Natural killer cell treated with Interleukin-12 subunit alpha and Interleukin-12 subunit beta and Interleukin-15 and Interleukin-18, amount 100 ng/mL, for 72 hours (primary cell): ENCODE measurements at regions not wholly inside any gene's neighbourhood (a gene's known extent, or its start where the extent isn't known, plus 50 kb on each side); places are given as distances from the start of the nearest gene placed in this dataset.

ENCODE experiments used
- ATAC-seq, 2 donors: fragments of 150-1000 bp; cut with Tn5 transposase in 1 of 2; sonication (Bioruptor Pico), chemical (Tn5 transposase) in 1 of 2; 2 replicates each; pipeline ENCODE4 v1.10.0; 2021
- DNase-seq: peaks from one replicate; pipeline ENCODE4 v3.0.0; 2022; ENCODE audit warnings: low spot score
- H3K27ac Mint-ChIP-seq, 2 donors: 1 replicate in 1 of 2; 2 replicates in 1 of 2; pipeline ENCODE4 v1.8.0; 2022; ENCODE audit warnings: mixed read lengths in 2 of 2, mild to moderate bottlenecking in 1 of 2, moderate library complexity in 1 of 2
- H3K27me3 Mint-ChIP-seq, 2 donors: 1 replicate in 1 of 2; 2 replicates in 1 of 2; pipeline ENCODE4 v1.8.0; 2022; ENCODE audit warnings: mixed read lengths in 2 of 2
- H3K36me3 Mint-ChIP-seq: one replicate; pipeline ENCODE4 v1.8.0; 2022; ENCODE audit warnings: mixed read lengths
- H3K4me1 Mint-ChIP-seq, 2 donors: 1 replicate in 1 of 2; 2 replicates in 1 of 2; pipeline ENCODE4 v1.8.0; 2022; ENCODE audit warnings: low read depth in 2 of 2, mixed read lengths in 2 of 2, mild to moderate bottlenecking in 1 of 2
- H3K4me3 Mint-ChIP-seq: one replicate; pipeline ENCODE4 v1.8.0; 2022; ENCODE audit warnings: mixed read lengths
- H3K9me3 Mint-ChIP-seq: 2 replicates; pipeline ENCODE4 v1.8.0; 2022; ENCODE audit warnings: mixed read lengths

DNA sequence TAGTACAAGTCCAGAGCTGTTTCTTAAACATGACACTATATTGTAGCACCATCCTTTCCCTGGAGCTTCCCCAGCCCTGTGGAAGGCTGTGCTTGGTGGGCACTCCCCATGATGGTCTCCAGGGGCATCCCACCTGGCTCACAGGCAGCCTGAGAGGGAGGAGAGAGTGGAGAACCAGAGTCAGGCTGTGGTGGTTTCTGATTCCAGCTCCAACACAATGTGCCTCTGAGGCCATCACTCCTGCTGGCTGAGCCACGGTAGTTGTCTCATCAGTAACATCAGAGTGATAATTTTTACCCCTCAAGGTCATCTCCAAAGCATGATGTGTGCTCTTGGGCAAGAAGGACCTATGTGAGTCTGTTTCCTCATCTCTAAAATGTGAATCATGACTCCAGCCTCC, 398.0 kb downstream of the CDK5RAP2 start:
- Mint-ChIP-seq H3K27ac (no peak overlapping the region), H3K4me1 (no peaks in the 10 kb centered on the region), H3K4me3 (no peak overlapping the region), H3K27me3 (peaks cover 12 to 34% of the 10 kb centered on the region in 2 donors), H3K9me3 (peaks cover 2% of the 10 kb centered on the region), H3K36me3 (no peaks in the 10 kb centered on the region)
- ATAC-seq: no peak
- no peak for DNase-seq

- no peaks in the 10 kb centered on the region for H3K4me1 Mint-ChIP-seq
- ATAC-seq: no peak
- no peak for DNase-seq
- H3K9me3 Mint-ChIP-seq: peaks cover 2% of the 10 kb centered on the region
- H3K4me3 Mint-ChIP-seq: no peak overlapping the region
- no peaks in the 10 kb centered on the region for H3K36me3 Mint-ChIP-seq
- peaks cover 7 to 23% of the 10 kb centered on the region in 2 donors for H3K27me3 Mint-ChIP-seq
- H3K27ac Mint-ChIP-seq: no peak overlapping the region
These were observed 402.8 kb downstream of the CDK5RAP2 start for GRCh38 chr9:120177121-120177520.

DNA sequence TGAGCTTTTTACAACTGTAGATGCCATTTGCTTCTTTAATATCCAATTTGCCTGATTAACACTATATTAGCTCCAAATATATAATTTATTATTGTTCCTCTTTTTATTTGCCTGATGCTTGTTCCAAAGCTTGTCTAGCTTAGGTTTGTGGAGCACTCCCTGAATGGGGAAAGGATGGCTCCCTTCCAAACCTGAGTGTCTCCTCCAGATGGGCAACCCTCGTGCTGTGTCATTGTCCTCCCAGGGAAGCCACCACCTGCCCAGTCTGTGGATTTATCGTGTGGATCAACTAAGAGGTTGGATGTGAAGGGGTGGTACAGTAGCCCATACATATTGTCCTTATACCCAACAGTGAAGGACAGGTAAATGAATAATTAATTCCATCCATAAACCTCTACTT, 404.9 kb downstream of the CDK5RAP2 start:
- no peak for DNase-seq
- Mint-ChIP-seq H3K9me3 (peaks cover 2% of the 10 kb centered on the region), H3K4me3 (no peak overlapping the region)

GRCh38 chr9:120161776-120162175, 418.2 kb downstream of the CDK5RAP2 start:
- Mint-ChIP-seq H3K27me3 (peaks cover 2 to 7% of the 10 kb centered on the region in 2 donors), H3K4me1 (no peaks in the 10 kb centered on the region), H3K27ac (no peak overlapping the region), H3K36me3 (no peaks in the 10 kb centered on the region), H3K4me3 (no peak overlapping the region), H3K9me3 (peaks cover 3% of the 10 kb centered on the region)
- no peak for DNase-seq
- ATAC-seq: no peak

More for the DNA sequence above, 404.9 kb downstream of the CDK5RAP2 start:
- H3K27ac Mint-ChIP-seq: no peak overlapping the region
- H3K27me3 Mint-ChIP-seq: peaks cover 16 to 31% of the 10 kb centered on the region in 2 donors
- H3K36me3 Mint-ChIP-seq: no peaks in the 10 kb centered on the region
- ATAC-seq: no peak
- H3K4me1 Mint-ChIP-seq: no peaks in the 10 kb centered on the region

- no peak for ATAC-seq
- Mint-ChIP-seq H3K27ac (no peak overlapping the region), H3K4me3 (no peak overlapping the region), H3K4me1 (no peaks in the 10 kb centered on the region), H3K36me3 (no peaks in the 10 kb centered on the region), H3K9me3 (peaks cover 3% of the 10 kb centered on the region), H3K27me3 (peaks cover 2 to 14% of the 10 kb centered on the region in 2 donors)
- DNase-seq: no peak
These were observed 421.7 kb downstream of the CDK5RAP2 start for GRCh38 chr9:120158221-120158620.

GRCh38 chr9:120156376-120156775, 423.6 kb downstream of the CDK5RAP2 start:
- Mint-ChIP-seq H3K9me3 (peaks cover 3% of the 10 kb centered on the region), H3K4me3 (no peak overlapping the region), H3K36me3 (no peaks in the 10 kb centered on the region), H3K27me3 (peaks cover 2 to 11% of the 10 kb centered on the region in 2 donors), H3K4me1 (no peaks in the 10 kb centered on the region), H3K27ac (no peak overlapping the region)
- DNase-seq (no peak), ATAC-seq (no peak)

GRCh38 chr9:120153258-120153657, 426.7 kb downstream of the CDK5RAP2 start:
- H3K9me3 Mint-ChIP-seq: no peaks in the 10 kb centered on the region
- peaks cover 0 to 7% of the 10 kb centered on the region in 2 donors for H3K27me3 Mint-ChIP-seq
- H3K4me3 Mint-ChIP-seq: no peak overlapping the region
- H3K27ac Mint-ChIP-seq: no peak overlapping the region
- H3K36me3 Mint-ChIP-seq: no peaks in the 10 kb centered on the region
- H3K4me1 Mint-ChIP-seq: no peaks in the 10 kb centered on the region
- no peak for ATAC-seq
- no peak for DNase-seq

- no peak overlapping the region for H3K4me3 Mint-ChIP-seq
- DNase-seq: no peak
- no peak for ATAC-seq
- H3K36me3 Mint-ChIP-seq: no peaks in the 10 kb centered on the region
- H3K27ac Mint-ChIP-seq: no peak overlapping the region
- H3K4me1 Mint-ChIP-seq: no peaks in the 10 kb centered on the region
- peaks cover 0 to 7% of the 10 kb centered on the region in 2 donors for H3K27me3 Mint-ChIP-seq
- no peaks in the 10 kb centered on the region for H3K9me3 Mint-ChIP-seq
These were observed 427.7 kb downstream of the CDK5RAP2 start for GRCh38 chr9:120152295-120152694.

DNA sequence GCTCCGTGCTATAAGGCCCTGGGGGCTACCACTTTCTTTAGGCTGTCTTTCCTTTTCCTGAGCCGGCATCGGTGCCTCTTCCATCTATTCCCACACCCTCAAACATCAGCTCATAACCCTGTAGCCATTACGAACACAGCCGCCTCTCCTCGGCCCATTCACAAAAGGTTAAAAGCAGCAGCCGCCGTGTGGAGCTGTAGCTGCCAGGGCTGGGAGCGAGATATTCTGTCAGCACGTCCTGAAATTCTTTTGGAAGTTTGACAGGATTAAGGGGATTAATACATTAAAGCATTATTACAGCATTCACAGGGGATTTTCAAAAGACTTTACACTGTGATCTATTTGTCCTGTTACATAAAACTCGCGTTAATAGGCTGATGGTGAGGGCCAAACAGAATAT, 428.2 kb downstream of the CDK5RAP2 start:
- Mint-ChIP-seq H3K4me3 (no peak overlapping the region), H3K36me3 (no peaks in the 10 kb centered on the region), H3K4me1 (no peaks in the 10 kb centered on the region), H3K27ac (no peak overlapping the region), H3K9me3 (no peaks in the 10 kb centered on the region), H3K27me3 (peaks cover 0 to 7% of the 10 kb centered on the region in 2 donors)
- ATAC-seq: no peak
- no peak for DNase-seq

DNA sequence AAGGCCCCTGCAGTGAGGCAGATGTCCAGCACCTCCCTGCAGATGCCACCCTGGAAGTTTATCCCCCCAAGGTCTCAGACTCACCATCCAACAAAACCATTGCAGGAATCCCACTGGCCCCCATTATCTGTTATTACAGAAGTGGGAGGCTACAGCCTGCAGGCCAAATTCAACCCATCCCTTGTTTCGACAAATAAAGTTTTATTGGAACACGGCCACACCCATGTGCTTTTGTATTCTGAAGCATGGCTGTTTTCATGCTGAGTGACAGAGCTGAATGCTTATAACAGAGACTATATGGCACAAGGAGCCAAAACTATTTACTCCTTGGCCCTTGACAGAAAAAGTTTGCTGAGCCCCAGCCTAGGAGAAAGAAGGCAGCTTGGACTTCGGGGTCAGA, 428.8 kb downstream of the CDK5RAP2 start:
- no peak overlapping the region for H3K4me3 Mint-ChIP-seq
- no peaks in the 10 kb centered on the region for H3K36me3 Mint-ChIP-seq
- no peak overlapping the region for H3K27ac Mint-ChIP-seq
- no peaks in the 10 kb centered on the region for H3K9me3 Mint-ChIP-seq
- ATAC-seq (no peak), DNase-seq (no peak)
- no peaks in the 10 kb centered on the region for H3K4me1 Mint-ChIP-seq
- peaks cover 0 to 7% of the 10 kb centered on the region in 2 donors for H3K27me3 Mint-ChIP-seq

GRCh38 chr9:120138955-120139354, 441.0 kb downstream of the CDK5RAP2 start:
- H3K27ac Mint-ChIP-seq: no peak overlapping the region
- no peaks in the 10 kb centered on the region for H3K36me3 Mint-ChIP-seq
- ATAC-seq (no peak), DNase-seq (no peak)
- peaks cover 3 to 8% of the 10 kb centered on the region in 2 donors for H3K27me3 Mint-ChIP-seq
- no peak overlapping the region for H3K4me3 Mint-ChIP-seq
- peaks cover 6% of the 10 kb centered on the region for H3K9me3 Mint-ChIP-seq
- no peaks in the 10 kb centered on the region for H3K4me1 Mint-ChIP-seq

DNA sequence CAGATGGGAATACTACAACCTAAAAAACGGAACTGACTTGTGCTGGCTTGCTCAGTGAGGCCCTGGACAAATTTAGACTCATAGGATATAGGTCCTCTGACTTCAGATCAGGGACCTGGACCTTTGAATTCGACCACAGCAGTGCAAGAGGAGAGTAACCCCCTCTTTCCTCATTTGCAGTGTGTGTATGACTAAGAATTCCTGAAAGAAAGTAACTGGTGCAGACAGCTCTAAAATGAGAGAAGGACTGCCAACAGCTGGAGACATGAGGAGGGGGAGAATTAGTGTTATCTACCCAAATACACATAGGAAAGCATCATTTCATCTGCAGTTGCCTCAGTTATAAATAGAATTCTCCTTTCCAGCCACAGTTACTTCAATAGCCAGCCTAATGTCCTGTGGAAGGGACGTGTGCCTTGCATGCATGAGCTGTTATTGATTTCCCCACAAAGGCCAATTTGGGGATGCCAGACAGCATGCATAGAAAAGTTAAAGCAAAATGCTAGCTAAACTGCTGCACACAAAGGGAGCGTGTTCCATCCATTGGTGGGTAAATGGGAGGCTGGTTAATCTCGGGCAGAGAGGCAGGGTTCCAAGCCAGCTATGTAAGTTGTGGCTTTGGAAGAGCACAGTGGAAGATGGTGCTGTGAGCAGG, 442.7 kb downstream of the CDK5RAP2 start:
- Mint-ChIP-seq H3K9me3 (peaks cover 6% of the 10 kb centered on the region), H3K4me1 (no peaks in the 10 kb centered on the region), H3K4me3 (no peak overlapping the region), H3K27ac (no peak overlapping the region), H3K27me3 (peaks cover 0 to 3% of the 10 kb centered on the region in 2 donors), H3K36me3 (no peaks in the 10 kb centered on the region)
- no peak for ATAC-seq
- DNase-seq: no peak

DNA sequence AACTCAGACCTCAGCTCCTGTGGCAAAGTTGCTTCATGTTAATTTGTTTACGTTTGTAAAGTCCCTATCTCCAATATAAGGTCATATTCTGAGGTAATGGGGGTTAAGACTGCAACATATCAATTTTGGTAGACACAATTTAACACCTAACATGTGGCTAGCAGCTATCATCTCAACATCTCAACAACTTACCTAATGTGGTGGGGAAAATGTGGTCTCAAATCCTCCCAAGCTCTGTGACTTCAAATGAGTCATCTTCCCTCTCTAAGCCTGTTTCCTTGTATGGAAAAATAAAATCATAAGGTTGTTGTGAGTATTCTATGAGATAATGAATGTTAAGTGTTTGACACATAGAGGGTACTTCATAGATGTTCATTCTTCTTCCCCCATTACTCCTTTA, 443.3 kb downstream of the CDK5RAP2 start:
- H3K27me3 Mint-ChIP-seq: peaks cover 0 to 3% of the 10 kb centered on the region in 2 donors
- DNase-seq: no peak
- no peak for ATAC-seq
- no peaks in the 10 kb centered on the region for H3K4me1 Mint-ChIP-seq
- H3K4me3 Mint-ChIP-seq: no peak overlapping the region
- H3K9me3 Mint-ChIP-seq: peaks cover 6% of the 10 kb centered on the region
- H3K27ac Mint-ChIP-seq: no peak overlapping the region
- H3K36me3 Mint-ChIP-seq: no peaks in the 10 kb centered on the region

DNA sequence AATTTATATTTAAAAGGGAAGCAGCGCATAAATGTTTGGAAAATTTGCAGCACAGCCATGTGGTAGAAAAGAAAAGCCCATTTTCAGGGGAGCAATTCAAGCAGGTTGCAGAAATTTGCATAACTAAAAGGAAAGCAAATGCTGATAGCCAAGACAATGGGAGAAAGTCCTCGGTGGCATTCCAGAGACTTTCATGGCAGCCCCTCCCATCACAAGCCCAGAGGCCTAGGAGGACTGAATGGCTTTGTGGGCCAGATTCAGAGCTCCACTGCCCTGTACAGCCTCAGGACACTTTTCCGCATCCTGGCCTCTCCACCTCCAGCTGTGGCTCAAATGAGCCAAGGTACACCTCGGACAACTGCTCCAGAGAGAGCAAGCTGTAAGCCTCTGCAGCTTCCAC, 462.9 kb downstream of the CDK5RAP2 start:
- Mint-ChIP-seq H3K4me1 (no peaks in the 10 kb centered on the region), H3K36me3 (no peaks in the 10 kb centered on the region), H3K27ac (no peak overlapping the region), H3K9me3 (no peaks in the 10 kb centered on the region), H3K4me3 (no peak overlapping the region), H3K27me3 (peaks cover 11 to 14% of the 10 kb centered on the region in 2 donors)
- DNase-seq: no peak
- ATAC-seq: no peak

DNA sequence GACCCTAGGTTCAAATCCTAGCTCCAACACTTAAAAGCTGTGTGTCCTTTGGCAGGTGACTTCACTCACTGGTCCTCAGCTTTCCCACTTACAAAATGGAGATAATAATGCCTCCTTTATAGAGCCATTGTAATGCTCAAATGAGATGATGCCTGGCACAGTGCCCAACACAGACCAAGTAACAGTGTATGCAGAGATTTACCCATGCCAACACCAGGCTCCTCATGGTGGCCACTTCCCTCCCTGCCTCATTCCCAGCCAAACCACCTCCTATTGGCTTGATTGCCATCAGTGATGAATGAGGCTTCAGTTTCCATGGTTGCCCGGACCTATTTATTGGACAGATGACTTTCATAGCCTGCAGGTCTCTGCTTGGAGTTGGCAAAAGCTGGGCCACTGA, 469.4 kb downstream of the CDK5RAP2 start:
- ATAC-seq: no peak
- no peak for DNase-seq
- Mint-ChIP-seq H3K4me1 (no peaks in the 10 kb centered on the region), H3K36me3 (no peaks in the 10 kb centered on the region), H3K9me3 (no peaks in the 10 kb centered on the region), H3K27me3 (peaks cover 6 to 7% of the 10 kb centered on the region in 2 donors), H3K4me3 (no peak overlapping the region), H3K27ac (no peak overlapping the region)
